H1 (cell line): ENCODE measurements at regions not wholly inside any gene's neighbourhood (a gene's known extent, or its start where the extent isn't known, plus 50 kb on each side); places are given as distances from the start of the nearest gene placed in this dataset.

Experiments used
- BCL11A ChIP-seq, 2 experiments: IDR thresholded peaks; one replicate each; pipeline ENCODE4 v1.6.1; 2011; ENCODE audit warnings: low read depth in 2 of 2, low read length in 2 of 2, mild to moderate bottlenecking in 2 of 2
- CHD2 ChIP-seq: IDR thresholded peaks from 2 replicates; pipeline ENCODE4 v1.6.1; 2012; ENCODE audit warnings: low read length, improper control_type of control experiment
- E2F6 ChIP-seq: IDR thresholded peaks from 2 replicates; pipeline ENCODE4 v1.6.1; 2012; ENCODE audit warnings: inconsistent platforms
- EGR1 ChIP-seq: IDR thresholded peaks from 2 replicates; pipeline ENCODE4 v1.6.1; 2011; ENCODE audit warnings: low read depth, low read length, borderline replicate concordance
- PHF8 ChIP-seq: fragments of 200-600 bp; sonication (generic); conservative IDR thresholded peaks from 2 replicates; pipeline ENCODE4 v1.7.1; 2012; ENCODE audit warnings: low read depth, mild to moderate bottlenecking, inconsistent platforms, low read length, moderate library complexity
- SP2 ChIP-seq: IDR thresholded peaks from 2 replicates; pipeline ENCODE4 v1.6.1; 2012; ENCODE audit warnings: mild to moderate bottlenecking, low read length, inconsistent platforms
- TBP ChIP-seq: IDR thresholded peaks from 2 replicates; pipeline ENCODE4 v1.6.1; 2011; ENCODE audit warnings: low read depth, low read length, improper control_type of control experiment

- TF ChIP-seq PHF8 (no peak), E2F6 (no peak), EGR1 (no peak), TBP (no peak), BCL11A (IDR thresholded peaks at IDR 0.05; ENCODE audit: low read depth in 2 of 2, low read length in 2 of 2) (no peak), CHD2 (no peak), SP2 (no peak)
These were observed 223.4 kb upstream of the FOXA2 start (continued) for GRCh38 chr20:22807646-22808244.
